CD8-positive, alpha-beta memory T cell (primary cell): ENCODE measurements at regions not wholly inside any gene's neighbourhood (a gene's known extent, or its start where the extent isn't known, plus 50 kb on each side); places are given as distances from the start of the nearest gene placed in this dataset.

Experiments
- CTCF ChIA-PET: fragments of 350-600 bp; sonication (Branson Sonifier 250); formaldehyde crosslinking; loops from one replicate; lab custom pipeline; 2021; ENCODE audit warnings: antibody characterized with exemption; lab: Charles Lee
- POLR2A ChIA-PET: fragments of 350-600 bp; sonication (Branson Sonifier 250); formaldehyde crosslinking; loops from one replicate; lab custom pipeline; 2021; ENCODE audit warnings: antibody characterized with exemption; lab: Charles Lee
- DNase-seq, 5 donors: peaks; one replicate each; pipeline versions ENCODE4 v3.0.0 to v3.0.0-alpha.2; 2020 to 2022; ENCODE audit warnings: mixed read lengths in 1 of 5
- H3K27ac ChIP-seq: one replicate; pipeline ENCODE4 v1.7.0; 2013; ENCODE audit warnings: low read depth, mild to moderate bottlenecking, low read length, moderate library complexity
- H3K27me3 ChIP-seq: 2 replicates; pipeline ENCODE4 v1.7.0; 2013; ENCODE audit warnings: low read length, mild to moderate bottlenecking; ENCODE audit not compliant: insufficient read depth, poor library complexity, severe bottlenecking
- H3K36me3 ChIP-seq: 2 replicates; pipeline ENCODE4 v1.7.0; 2013; ENCODE audit warnings: mild to moderate bottlenecking, low read length, moderate library complexity; ENCODE audit not compliant: insufficient read depth
- H3K4me1 ChIP-seq: 2 replicates; pipeline ENCODE4 v1.7.0; 2013; ENCODE audit warnings: mild to moderate bottlenecking, low read length, moderate library complexity; ENCODE audit not compliant: insufficient read depth
- H3K4me3 ChIP-seq: 2 replicates; pipeline ENCODE4 v1.7.0; 2013; ENCODE audit warnings: mild to moderate bottlenecking, low read length
- H3K9me3 ChIP-seq: 2 replicates; pipeline ENCODE4 v1.7.0; 2013; ENCODE audit warnings: mild to moderate bottlenecking, low read length
- H3K27ac Mint-ChIP-seq, 8 donors: one replicate each; pipeline ENCODE4 v1.8.0; 2020 to 2021; ENCODE audit warnings: mixed read lengths in 8 of 8, mild to moderate bottlenecking in 6 of 8, inconsistent platforms in 3 of 8, moderate library complexity in 3 of 8
- H3K27me3 Mint-ChIP-seq, 2 donors: one replicate each; pipeline ENCODE4 v1.8.0; 2020 to 2021; ENCODE audit warnings: mixed read lengths in 2 of 2, mild to moderate bottlenecking in 1 of 2, moderate library complexity in 1 of 2
- H3K36me3 Mint-ChIP-seq, 3 donors: one replicate each; pipeline ENCODE4 v1.8.0; 2020 to 2021; ENCODE audit warnings: mixed read lengths in 3 of 3, inconsistent platforms in 1 of 3, mild to moderate bottlenecking in 1 of 3
- H3K4me1 Mint-ChIP-seq, 3 donors: one replicate each; pipeline ENCODE4 v1.8.0; 2020 to 2021; ENCODE audit warnings: mixed read lengths in 3 of 3, inconsistent platforms in 1 of 3, mild to moderate bottlenecking in 1 of 3
- H3K4me3 Mint-ChIP-seq, 7 donors: one replicate each; pipeline ENCODE4 v1.8.0; 2020 to 2021; ENCODE audit warnings: mixed read lengths in 7 of 7, mild to moderate bottlenecking in 6 of 7, moderate library complexity in 4 of 7, inconsistent platforms in 2 of 7
- H3K9me3 Mint-ChIP-seq, 5 donors: one replicate each; pipeline ENCODE4 v1.8.0; 2020 to 2022; ENCODE audit warnings: mixed read lengths in 5 of 5, mild to moderate bottlenecking in 3 of 5, moderate library complexity in 2 of 5, inconsistent platforms in 1 of 5

DNA sequence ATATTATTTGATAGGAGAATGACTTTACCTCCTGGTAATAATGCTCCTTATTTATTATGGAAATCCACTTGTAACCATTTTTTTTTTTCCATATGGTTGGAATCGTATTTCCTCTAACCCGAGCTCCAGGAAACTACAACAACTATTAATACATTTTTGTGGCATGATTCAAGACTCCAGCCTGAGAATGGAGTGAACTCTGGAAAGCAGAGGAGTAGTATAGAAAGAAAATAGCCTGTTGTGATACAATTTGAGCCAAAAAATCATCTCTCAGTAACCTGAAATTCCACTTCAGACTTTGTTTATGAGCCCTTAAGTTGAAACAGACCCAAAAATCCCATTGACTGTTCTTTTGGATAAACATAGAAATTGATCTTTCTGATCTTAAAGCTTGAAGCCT is 921.1 kb downstream of the SOCS6 start:
- H3K9me3 Mint-ChIP-seq: peaks cover 4 to 18% (median 9%) of the 10 kb centered on the region in 5 donors
- ChIA-PET POLR2A (no interaction called here), CTCF (no interaction called here)
- Histone ChIP-seq H3K36me3 (no peaks in the 10 kb centered on the region), H3K27ac (no peak overlapping the region), H3K4me3 (no peak overlapping the region), H3K4me1 (no peaks in the 10 kb centered on the region), H3K9me3 (no peaks in the 10 kb centered on the region), H3K27me3 (no peaks in the 10 kb centered on the region)
- no peak overlapping the region for H3K27ac Mint-ChIP-seq
- no peaks in the 10 kb centered on the region for H3K27me3 Mint-ChIP-seq
- no peaks in the 10 kb centered on the region for H3K36me3 Mint-ChIP-seq
- no peak overlapping the region for H3K4me3 Mint-ChIP-seq
- no peak for DNase-seq
- no peaks in the 10 kb centered on the region for H3K4me1 Mint-ChIP-seq

- POLR2A ChIA-PET: no interaction called here
- Histone ChIP-seq H3K27ac (no peak overlapping the region), H3K4me1 (no peaks in the 10 kb centered on the region), H3K27me3 (no peaks in the 10 kb centered on the region), H3K36me3 (no peaks in the 10 kb centered on the region), H3K4me3 (no peak overlapping the region), H3K9me3 (no peaks in the 10 kb centered on the region)
- Mint-ChIP-seq H3K27ac (no peak overlapping the region), H3K4me3 (no peak overlapping the region), H3K36me3 (no peaks in the 10 kb centered on the region), H3K27me3 (no peaks in the 10 kb centered on the region), H3K9me3 (peaks cover 0 to 24% (median 4%) of the 10 kb centered on the region in 5 donors), H3K4me1 (no peaks in the 10 kb centered on the region)
- CTCF ChIA-PET: no interaction called here
- no peak for DNase-seq
These were observed 905.6 kb downstream of the SOCS6 start for GRCh38 chr18:71194438-71194837.

DNA sequence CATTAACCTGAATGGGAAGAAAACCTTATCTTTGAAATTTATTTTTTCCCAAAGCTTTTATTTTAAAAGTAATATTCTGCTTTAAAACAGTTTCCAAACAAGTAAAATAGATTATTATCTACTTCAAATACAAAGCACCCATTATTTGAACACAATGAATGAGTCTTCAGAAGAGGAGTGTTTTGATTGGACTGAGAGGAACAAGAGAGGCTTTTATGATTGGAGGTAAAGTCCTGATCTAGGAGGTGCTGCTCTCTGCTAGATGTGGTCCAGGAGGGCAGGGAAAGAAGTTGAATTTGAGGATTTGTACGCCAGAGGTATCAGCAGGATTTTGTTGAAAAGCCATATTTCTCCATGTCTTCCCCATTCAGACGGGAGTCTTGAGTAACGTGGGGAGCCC is 900.7 kb downstream of the SOCS6 start:
- Mint-ChIP-seq H3K4me3 (no peak overlapping the region), H3K36me3 (no peaks in the 10 kb centered on the region), H3K27me3 (no peaks in the 10 kb centered on the region), H3K27ac (peak overlapping the region in 1 of 8 donors; percentile 46), H3K9me3 (peaks cover 0 to 21% (median 2%) of the 10 kb centered on the region in 5 donors), H3K4me1 (no peaks in the 10 kb centered on the region)
- ChIA-PET POLR2A (no interaction called here), CTCF (no interaction called here)
- Histone ChIP-seq H3K36me3 (no peaks in the 10 kb centered on the region), H3K27ac (no peak overlapping the region), H3K9me3 (no peaks in the 10 kb centered on the region), H3K4me1 (no peaks in the 10 kb centered on the region), H3K27me3 (no peaks in the 10 kb centered on the region), H3K4me3 (no peak overlapping the region)
- no peak for DNase-seq

DNA sequence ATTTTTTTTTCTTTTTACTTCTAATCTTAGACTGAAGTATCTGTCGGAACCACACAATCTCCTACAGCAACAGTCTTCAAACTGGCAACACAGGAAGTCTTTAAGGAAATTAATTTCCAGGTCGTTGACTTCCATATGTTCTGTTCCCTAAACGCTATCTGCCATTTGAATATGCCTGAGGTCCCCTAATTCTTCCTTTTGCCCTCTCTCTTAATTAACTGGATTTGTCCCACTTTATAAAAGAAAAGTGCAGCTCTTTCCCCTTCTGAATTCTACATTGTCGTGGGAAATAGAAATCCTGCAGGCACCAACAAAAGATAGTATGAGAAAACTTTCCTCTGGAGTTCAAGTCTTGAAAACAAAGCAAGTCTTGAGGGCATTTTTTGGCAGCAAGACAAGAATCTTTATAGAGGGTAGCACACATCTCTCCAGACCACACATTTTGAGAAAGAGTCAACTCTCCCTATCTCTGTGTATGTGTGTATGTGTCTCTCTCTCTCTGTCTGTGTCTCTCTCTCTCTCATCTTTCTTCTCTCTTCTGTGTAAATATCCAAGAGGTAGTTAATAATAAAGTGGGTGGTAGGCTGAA is 879.8 kb downstream of the SOCS6 start:
- Histone ChIP-seq H3K4me1 (no peaks in the 10 kb centered on the region), H3K27ac (no peak overlapping the region), H3K9me3 (no peaks in the 10 kb centered on the region), H3K36me3 (no peaks in the 10 kb centered on the region), H3K4me3 (no peak overlapping the region), H3K27me3 (no peaks in the 10 kb centered on the region)
- peaks cover 0 to 3% of the 10 kb centered on the region in 2 donors for H3K27me3 Mint-ChIP-seq
- CTCF ChIA-PET: no interaction called here
- peaks cover 0 to 16% (median 10%) of the 10 kb centered on the region in 5 donors for H3K9me3 Mint-ChIP-seq
- H3K4me1 Mint-ChIP-seq: no peaks in the 10 kb centered on the region
- H3K4me3 Mint-ChIP-seq: no peak overlapping the region
- no peak for DNase-seq
- POLR2A ChIA-PET: no interaction called here
- H3K36me3 Mint-ChIP-seq: no peaks in the 10 kb centered on the region
- H3K27ac Mint-ChIP-seq: no peak overlapping the region

DNA sequence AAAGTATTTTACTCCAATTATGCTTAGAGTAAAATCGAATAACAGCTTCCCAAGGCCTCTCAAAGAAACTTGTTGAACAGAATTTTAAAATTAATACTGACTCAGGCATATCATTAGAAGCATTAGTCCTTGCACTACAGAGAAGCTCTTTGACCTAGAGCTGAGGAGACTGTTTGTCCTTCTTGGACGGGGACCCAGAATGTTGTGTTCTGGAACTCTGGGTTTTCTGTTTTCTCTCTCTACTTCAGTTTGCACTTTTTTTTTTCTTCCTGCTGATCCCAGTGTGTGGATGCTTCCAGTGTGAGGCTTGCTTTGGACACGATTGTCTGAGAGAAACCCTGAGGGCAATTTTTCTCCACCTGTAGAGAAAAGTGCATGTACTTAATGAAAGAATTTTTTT is 847.6 kb downstream of the SOCS6 start:
- Histone ChIP-seq H3K4me3 (no peak overlapping the region), H3K36me3 (no peaks in the 10 kb centered on the region), H3K4me1 (no peaks in the 10 kb centered on the region), H3K27ac (no peak overlapping the region), H3K27me3 (no peaks in the 10 kb centered on the region), H3K9me3 (no peaks in the 10 kb centered on the region)
- ChIA-PET POLR2A (no interaction called here), CTCF (no interaction called here)
- Mint-ChIP-seq H3K9me3 (peaks cover 3 to 28% (median 11%) of the 10 kb centered on the region in 5 donors), H3K4me3 (no peak overlapping the region), H3K27ac (no peak overlapping the region), H3K36me3 (no peaks in the 10 kb centered on the region), H3K27me3 (peaks cover 0 to 4% of the 10 kb centered on the region in 2 donors), H3K4me1 (no peaks in the 10 kb centered on the region)
- DNase-seq: no peak

DNA sequence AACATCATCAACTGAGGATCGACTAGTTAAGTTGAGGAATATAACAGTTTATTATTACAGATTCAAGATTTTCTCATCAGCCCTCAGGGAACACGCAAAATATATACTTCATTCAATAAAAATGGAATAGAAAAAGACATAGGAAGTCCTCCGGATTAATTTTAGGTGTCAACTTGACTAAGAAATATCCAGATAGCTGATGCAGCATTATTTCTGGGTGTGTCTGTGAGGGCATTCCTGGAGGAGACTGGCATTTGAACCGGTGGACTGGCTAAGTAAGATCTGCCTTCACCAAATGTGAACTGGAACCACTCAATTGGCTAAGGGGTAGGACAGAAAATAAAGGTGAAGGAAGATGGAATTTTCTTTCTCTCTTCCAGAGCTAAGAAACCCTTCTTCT is 845.3 kb downstream of the SOCS6 start:
- Histone ChIP-seq H3K36me3 (no peaks in the 10 kb centered on the region), H3K9me3 (no peaks in the 10 kb centered on the region), H3K27me3 (no peaks in the 10 kb centered on the region), H3K27ac (no peak overlapping the region), H3K4me3 (no peak overlapping the region), H3K4me1 (no peaks in the 10 kb centered on the region)
- Mint-ChIP-seq H3K9me3 (peaks cover 11 to 25% (median 16%) of the 10 kb centered on the region in 5 donors), H3K27me3 (peaks cover 0 to 4% of the 10 kb centered on the region in 2 donors), H3K36me3 (no peaks in the 10 kb centered on the region), H3K27ac (no peak overlapping the region), H3K4me3 (no peak overlapping the region), H3K4me1 (no peaks in the 10 kb centered on the region)
- POLR2A ChIA-PET: no interaction called here
- CTCF ChIA-PET: no interaction called here
- no peak for DNase-seq

DNA sequence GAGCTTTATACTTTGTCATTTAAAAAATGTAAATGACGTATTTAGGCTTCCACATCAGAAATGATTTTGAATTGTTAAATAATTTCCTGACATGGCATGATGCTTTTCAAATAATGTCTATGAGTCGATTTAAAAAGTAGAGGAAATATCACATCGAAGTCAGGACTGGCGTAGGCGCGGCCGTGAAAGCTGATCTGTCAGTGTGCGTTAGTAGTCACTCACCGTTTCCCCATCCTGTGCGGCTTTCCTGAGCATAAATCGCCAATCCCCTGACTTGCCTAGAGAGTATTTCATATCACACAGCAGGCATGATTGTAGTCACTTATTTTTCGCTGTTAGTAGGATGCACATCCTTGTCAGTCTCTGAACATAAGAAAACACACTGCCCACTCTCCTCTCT is 843.1 kb downstream of the SOCS6 start:
- Histone ChIP-seq H3K4me3 (no peak overlapping the region), H3K4me1 (no peaks in the 10 kb centered on the region), H3K27ac (no peak overlapping the region), H3K36me3 (no peaks in the 10 kb centered on the region), H3K27me3 (no peaks in the 10 kb centered on the region), H3K9me3 (no peaks in the 10 kb centered on the region)
- no peak for DNase-seq
- ChIA-PET CTCF (no interaction called here), POLR2A (no interaction called here)
- Mint-ChIP-seq H3K36me3 (no peaks in the 10 kb centered on the region), H3K4me3 (no peak overlapping the region), H3K4me1 (no peaks in the 10 kb centered on the region), H3K27me3 (peaks cover 0 to 4% of the 10 kb centered on the region in 2 donors), H3K27ac (no peak overlapping the region), H3K9me3 (peaks cover 9 to 40% (median 19%) of the 10 kb centered on the region in 5 donors)

DNA sequence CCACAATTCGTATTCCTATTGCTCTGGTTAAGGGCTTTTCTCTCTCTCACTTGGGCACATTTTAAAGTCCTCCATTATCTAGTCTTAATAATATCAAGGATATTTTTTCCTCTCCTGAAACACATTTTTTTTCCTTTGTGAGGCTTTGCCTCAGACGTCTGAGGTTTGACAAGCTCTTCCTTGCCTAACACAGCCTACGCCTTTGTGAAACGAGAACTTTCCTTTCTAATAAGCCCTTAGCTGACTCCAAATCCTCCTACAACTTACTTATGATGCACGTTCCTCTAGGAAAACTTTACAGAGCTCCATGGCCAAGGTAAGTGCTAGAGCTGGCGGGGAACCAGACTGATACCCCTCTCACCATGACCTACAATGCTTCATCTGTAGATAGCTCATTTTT is 841.5 kb downstream of the SOCS6 start:
- no peak for DNase-seq
- no peaks in the 10 kb centered on the region for H3K27me3 ChIP-seq
- H3K36me3 ChIP-seq: no peaks in the 10 kb centered on the region
- no peak overlapping the region for H3K4me3 Mint-ChIP-seq
- ChIA-PET POLR2A (no interaction called here), CTCF (no interaction called here)
- H3K27me3 Mint-ChIP-seq: peaks cover 0 to 2% of the 10 kb centered on the region in 2 donors
- no peaks in the 10 kb centered on the region for H3K9me3 ChIP-seq
- H3K9me3 Mint-ChIP-seq: peaks cover 9 to 40% (median 19%) of the 10 kb centered on the region in 5 donors
- H3K4me1 ChIP-seq: no peaks in the 10 kb centered on the region
- H3K4me3 ChIP-seq: no peak overlapping the region
- no peak overlapping the region for H3K27ac Mint-ChIP-seq
- H3K27ac ChIP-seq: no peak overlapping the region
- no peaks in the 10 kb centered on the region for H3K36me3 Mint-ChIP-seq
- H3K4me1 Mint-ChIP-seq: no peaks in the 10 kb centered on the region
